Mesenteric fat pad (tissue), 1 donor: ENCODE measurements at regions not wholly inside any gene's neighbourhood (a gene's known extent, or its start where the extent isn't known, plus 50 kb on each side); places are given as distances from the start of the nearest gene placed in this dataset.

ENCODE experiments used
- DNase-seq: peaks from one replicate; pipeline ENCODE4 v3.0.0-alpha.2; 2020; ENCODE audit warnings: low spot score
- donor health status: DM: yes; HTN: yes; CAD: no.

DNA sequence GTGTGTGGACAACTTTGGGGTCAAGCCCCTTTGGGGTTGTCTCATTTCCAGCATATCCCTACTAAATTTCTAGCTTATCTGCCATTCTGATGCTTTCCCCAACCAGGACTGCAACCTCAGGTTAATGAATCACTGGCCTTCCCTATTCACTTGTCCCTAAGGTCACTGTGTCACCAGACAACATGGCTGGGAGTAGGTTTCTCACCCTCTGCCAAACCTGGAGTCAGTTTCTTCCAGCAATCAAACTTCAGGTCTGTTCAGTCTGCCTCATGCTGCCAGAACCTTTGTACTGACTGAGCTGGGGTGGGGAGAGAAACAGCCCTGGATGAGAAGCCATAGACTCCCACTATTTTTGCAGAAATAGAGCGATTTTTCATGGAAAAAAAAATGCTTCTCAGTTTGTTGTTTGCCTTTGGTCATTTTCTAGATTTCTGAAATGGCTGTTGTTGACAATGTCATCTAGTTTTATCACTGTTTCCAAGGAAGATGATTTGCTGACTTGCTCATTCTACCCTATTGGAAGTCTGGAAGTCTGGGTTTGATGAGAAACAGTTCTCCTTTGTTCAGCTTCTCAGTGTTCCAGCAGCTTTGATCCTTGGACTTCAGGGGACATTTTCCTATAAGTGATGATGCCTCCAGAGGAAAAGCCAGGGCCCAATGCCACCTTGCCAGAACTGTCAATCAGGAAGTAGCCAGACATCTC lies 74.8 kb upstream of the IL12A start:
- DNase-seq: no peak

DNA sequence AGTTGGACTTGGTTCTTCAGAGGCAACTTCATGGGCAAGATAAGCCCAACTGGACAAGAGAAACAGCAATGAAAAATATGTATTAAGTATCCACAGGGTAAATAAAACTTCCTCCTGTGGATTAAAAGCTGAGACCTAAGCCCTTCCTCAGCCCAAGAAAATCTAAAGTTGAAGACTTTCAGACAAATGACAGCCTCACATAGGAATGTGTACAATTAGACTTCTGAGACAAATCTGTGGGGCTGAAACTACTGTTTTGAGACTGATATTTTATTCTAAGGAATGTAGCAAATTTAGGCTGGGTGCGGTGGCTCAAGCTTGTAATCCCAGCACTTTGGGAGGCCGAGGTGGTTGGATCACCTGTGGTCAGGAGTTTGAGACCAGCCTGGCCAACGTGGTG lies 74.2 kb upstream of the IL12A start:
- no peak for DNase-seq

DNA sequence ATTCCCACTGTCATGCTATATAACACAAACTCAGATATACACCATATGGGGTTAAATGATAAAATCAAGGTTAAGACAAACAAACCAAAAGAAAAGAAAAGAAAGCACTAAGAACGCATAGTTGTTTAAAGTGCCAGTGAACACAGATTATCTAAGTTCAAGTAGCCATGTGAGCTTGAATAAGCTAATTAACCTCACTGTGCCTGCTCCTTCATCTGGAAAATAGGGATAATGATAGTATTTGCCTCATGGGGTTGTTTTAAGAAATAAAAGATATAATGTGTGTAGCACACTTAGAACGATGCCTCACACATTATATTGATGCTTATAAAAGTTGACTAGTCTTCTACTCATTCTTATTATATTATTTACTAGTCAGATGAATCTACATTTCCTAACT lies 72.6 kb upstream of the IL12A start:
- no peak for DNase-seq

DNA sequence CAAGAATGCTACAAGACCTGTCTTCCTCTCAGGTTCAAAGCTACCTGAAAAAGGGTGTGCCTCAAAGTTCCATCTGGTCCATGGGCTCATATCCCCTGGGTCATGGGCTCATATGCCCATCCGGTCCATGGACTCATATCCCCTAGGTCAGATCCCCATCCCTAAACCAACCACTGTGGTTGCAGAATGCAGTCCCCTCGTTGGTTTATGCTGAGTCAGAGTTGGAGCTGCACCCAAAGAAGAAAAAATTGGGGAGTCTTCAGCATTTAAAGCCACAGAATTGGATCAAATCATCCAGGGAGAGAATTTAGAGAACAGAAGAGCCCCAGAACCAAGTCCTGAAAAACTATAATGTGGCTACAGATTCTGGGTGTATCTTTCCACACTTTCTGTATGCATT lies 71.5 kb upstream of the IL12A start:
- DNase-seq: no peak

DNA sequence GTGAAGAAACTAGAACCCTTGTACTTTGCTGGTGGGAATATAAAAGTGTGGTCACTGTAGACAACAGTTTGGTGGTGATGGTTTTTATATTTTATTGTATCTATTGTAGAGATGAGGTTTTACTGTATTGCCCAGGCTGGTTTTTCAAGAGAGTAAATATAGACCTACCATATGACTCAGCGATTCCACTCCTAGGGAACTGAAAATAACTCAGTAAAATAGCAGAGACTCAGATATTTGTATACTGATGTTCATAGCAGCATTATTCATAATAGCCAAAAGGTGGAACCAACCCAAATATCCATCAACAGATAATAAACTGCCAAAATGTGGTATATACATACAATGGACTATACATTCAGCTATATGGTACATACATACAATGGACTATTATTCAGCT lies 68.8 kb upstream of the IL12A start:
- DNase-seq: no peak

DNA sequence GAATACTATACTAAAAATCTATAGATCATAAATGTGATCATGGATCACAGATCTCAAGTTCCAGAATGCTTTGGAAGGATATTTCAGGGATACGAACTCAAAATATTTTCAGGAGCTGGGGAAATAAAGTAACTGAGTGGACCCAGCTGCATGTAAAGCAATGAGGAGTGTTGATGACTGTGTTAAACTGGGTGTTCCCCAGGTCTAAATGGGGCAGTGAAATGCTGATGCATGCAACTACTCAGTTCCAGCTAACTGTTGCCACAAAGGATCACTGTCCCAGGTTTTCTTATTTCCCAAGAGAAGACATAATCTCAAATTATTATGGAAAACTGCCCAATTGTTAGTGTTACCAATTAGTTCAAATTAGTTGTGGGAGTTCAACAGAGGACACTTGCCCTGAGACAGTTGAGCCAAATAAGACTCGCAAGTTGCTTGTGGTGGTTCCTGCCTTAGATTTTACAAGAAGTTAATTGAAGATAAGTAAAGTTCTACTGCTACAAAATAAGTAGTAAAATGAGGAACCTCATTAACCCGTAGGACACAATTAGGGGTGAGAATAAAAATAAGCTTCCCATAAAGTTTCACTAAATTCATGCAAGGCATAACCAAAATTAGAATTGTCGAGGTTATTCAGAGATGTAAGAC lies 66.3 kb upstream of the IL12A start:
- DNase-seq: no peak

DNA sequence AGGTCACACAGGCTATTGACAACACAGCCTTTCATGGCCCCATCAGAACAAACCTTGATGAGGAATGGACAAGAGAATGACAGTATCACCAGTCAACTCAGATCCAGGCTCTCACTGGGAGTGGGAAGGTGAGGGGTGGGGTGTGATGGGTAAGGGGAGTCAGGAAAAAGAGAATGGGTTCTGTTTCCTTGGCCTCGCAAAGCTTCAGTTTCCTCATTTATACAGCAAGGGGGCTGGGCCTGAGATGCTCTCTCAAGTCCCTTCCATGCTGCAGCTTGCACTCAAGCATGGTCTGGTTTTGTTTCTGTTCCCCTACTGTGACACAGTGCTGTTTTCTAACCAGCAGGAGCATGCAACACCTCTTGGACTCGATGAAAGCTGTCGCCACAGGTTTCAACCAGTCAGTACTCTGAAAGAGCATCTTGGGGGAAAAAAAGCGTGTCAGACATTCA lies 65.7 kb upstream of the IL12A start:
- DNase-seq: no peak

DNA sequence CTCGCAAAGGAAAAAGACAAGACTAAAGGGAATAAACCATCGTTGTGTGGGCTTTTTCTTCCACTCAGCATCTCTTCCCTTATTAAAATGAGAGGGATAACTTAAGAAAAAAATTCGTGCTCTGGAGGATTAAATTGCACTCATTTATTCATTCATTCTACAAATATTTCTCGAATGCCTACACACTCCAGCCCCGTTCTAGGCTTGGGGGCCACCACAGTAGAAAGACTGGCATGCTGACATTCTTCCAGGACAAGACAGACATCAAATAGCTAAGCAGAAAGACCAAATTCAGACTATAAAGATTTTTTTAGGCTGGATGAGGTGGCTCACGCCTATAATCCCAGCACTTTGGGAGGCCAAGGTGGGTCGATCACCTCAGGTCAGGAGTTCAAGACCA lies 65.3 kb upstream of the IL12A start:
- DNase-seq: no peak

DNA sequence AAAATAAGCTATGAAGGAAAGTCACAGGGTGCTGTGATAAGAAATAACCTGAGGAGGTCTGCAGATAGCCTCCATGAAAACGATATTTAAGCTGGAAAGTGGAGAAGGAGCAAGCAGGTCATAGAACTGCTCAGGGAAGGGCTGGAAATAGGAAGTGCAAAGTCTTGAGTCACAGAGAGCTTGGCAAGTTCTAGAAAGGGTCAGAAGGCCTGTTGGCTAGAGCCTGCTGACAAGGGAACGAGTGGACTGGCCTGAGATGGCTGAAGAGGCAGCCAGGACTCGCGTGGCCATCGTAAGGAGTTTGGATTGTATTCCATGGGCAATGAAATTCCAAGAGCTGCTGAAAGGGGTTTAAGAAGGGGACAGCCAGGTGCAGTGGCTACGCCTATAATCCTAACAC lies 64.7 kb upstream of the IL12A start:
- no peak for DNase-seq

DNA sequence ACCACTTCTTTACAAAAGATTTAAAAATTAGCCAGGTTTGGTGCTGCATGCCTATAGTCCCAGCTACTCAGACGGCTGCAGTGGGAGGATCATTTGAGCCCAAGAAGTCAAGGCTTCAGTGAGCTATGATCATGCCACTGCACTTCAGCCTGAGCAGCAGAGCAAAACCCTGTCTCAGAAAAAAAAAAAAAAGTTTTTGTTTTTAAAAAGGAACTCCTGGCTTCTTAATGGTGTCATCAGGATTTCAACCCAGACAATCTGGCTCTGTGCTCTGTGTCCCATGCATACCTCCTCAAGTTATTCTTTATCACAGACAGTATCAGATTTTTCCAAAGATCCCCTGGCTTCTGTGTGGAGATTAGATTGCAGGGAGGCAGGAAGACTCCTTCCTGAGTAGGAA lies 64.2 kb upstream of the IL12A start:
- no peak for DNase-seq

DNA sequence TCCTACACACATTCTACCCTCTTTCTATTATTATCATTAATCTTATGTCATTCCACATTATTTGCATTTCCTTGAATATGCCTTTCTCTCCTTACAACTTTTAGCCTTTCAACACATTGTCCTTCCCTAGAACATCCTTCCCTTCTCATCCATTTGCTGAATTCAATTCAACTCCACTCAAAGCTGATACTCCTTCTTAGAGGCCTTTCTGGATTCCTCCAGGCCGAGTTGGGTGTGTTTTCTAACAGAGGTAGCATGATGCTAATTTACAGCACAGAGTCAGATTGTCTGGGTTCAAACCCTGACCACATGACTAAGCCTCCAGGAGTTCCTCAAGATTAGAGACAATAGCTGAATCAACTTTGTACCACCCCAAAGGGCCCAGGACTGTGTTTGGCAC lies 63.4 kb upstream of the IL12A start:
- no peak for DNase-seq

DNA sequence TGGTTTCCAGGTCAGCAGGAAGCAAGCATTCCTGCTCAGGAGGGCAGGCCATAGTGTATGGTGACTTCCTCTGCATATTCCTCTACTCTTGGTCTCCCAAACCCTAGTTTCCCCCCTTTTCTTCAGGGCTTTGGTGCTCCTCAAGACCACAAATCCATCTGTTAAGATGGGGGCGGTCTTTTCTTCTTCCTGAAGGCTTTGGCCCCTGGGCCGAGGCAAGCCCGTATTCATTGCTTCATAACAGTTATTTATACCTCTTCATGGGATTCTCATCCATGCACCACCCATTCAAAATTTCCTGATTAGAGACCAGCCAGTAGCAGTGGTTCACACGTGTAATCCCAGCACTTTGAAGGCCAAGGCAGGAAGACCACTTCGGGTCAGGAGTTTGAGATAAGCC lies 62.1 kb upstream of the IL12A start:
- no peak for DNase-seq

DNA sequence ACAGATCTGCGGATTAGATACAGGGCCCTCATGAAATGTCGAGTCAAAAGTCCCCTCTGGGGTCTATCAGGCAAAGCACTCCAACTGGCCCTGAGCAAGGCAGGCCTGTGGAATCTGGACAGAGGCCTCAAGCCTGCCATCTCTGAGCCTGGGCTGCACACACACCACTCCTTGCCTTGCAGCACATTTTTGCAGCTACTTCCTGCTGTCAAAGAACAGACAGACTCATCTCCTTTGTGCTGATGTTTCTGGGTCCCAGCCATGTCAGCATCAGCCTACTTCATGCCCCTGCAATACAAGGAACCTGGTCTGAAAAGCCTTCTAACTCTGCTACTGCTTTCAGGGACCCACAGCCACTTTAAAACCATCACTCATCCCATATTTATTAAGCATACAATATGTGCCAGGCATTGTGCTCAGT lies 60.6 kb upstream of the IL12A start:
- DNase-seq: no peak

DNA sequence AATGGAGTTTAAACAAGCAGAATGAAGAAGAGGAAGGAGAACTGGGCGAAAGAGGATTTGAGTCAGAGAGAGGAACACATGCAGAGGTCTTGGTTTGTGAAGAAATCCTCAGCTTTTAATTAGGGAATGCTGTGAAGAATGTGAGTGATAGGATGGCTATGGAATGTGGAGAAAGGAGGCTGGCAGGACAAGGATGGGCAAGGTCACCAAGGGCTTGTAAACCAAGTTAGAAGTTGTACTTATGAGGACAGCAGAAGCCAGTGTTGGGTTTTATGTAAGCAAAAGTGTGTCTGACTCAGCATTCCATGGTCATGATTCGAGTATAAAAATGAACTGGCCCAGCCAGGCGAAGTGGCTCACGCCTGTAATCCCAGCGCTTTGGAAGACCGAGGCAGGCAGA lies 60.0 kb upstream of the IL12A start:
- no peak for DNase-seq

DNA sequence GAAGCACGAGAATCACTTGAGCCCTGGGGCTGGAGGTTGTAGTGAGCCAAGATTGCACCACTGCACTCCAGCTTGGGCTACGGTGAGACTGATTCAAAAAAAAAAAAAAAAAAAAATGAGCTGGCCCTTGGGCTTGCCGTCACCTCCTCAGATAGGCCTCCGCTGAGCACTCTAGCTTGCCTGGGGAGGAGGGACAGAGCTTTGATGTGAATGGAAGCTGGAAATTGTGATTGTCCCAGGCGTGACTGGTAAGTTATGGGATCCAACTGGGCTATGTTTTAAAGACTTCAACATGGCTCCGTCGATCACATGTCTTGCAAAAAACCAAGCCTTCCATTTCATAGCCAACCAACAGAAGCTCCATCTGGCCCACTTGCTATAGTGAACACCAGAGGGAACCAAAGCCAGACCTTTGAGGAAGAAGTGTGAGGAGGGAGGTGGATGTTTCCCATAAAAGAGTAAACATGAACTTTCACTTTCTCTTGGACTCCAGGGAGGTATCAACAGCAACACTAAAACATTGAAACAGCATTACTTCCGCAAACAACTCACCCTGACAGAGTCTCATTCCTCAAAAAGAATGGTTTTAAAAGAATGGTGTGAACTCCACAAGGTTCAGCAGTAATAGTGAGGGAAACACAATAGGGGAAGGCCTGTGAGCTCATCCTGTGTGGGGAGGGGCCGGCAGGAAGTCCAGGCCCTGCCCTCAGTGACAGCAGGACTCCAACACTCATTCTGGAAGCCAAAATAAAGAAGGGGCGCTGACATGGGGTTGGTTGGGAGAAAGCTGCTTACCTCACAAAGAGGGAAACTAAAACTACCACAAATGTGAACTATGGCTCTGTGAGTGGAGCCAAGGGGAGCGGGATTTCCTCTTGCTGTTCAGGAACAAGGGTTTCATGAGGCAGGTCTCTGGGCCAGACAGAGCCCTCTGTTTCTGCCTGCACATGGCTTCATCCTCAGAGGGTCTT lies 59.2 kb upstream of the IL12A start:
- no peak for DNase-seq

DNA sequence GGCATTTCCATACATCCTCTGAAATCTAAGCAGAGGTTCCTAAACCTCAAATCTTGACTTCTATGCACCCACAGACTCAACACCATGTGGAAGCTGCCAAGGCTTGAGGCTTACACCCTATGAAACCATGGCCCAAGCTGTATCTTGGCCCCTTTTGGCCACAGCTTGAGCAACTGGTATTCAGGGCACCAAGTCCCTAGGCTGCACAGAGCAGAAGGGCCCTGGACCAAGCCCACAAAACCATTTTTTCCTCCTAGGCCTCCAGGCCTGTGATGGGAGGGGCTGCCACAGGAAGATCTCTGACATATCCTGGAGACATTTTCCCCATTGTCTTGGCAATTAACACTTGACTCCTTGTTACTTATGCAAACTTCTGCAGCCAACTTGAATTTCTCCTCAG lies 54.4 kb upstream of the IL12A start:
- DNase-seq: no peak

DNA sequence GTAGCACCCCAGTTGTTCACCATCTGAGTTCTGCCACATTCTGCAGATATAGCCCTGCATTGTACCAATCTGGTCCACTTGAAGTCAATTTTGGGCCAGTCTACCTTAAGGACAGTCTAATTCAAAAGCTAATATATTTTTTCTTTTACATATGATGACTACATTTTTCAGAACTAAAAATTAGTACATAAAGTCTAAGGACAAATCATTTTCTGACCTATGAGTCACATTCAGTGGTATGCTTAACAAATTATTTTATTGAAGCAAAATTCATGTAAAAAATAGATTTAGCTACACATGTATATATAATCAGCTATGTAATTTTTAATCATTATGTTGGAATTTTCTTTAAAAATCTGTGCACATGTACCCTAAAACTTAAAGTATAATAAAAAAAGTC lies 52.1 kb upstream of the IL12A start:
- DNase-seq: no peak

DNA sequence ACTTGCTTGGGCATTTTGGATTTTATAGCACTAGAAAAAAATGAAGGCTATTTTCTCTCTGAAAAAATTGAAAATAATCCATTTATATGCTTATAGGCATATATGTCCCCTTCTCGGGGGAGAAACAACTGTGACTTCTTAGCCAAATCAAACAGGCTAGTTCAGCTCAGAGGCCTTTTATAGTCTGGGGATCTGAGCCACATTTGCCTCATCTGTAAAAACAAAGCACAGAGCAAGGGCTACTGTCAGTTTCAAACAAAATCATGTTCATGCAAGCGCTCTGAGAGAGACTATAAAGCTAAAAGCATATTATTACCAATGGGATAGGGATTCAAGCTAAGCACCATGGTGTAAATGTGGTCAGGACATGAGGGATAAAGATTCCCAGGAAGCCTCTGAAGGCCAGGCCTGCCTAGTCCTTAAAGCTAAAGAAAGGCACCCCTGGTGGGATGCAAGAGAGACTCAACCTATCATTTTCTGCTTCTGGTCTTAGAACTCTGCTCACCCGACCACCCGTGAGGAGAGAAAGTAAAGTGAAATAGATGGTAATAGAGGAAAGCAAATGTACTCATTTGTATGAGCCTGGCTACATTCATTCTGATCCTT lies 51.0 kb upstream of the IL12A start:
- no peak for DNase-seq

DNA sequence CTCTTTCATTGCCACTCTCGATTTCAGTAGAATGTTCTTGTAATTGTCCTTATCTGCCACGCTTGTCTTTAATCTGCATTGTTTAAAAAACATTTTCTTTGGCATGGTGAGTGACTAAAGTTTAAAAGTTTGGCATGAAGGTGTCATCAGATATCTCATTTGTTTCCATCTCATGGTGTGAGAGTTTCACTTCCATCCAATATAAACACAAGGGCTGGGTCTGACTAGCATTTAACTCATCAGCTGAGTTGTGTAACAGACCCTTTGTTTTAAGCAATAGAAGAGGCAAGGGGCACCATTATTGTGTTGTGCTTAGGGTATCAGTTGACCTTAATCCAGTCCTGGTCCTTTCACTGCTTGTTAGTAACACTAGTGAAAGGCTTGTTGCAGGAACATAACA lies 49.9 kb upstream of the IL12A start:
- DNase-seq: no peak
